BLaER1 treated with 17β-estradiol and CSF1 and Interleukin-3, amounts not matched to agents 10 nM and 100 nM (cell line): ENCODE measurements at regions not wholly inside any gene's neighbourhood (a gene's known extent, or its start where the extent isn't known, plus 50 kb on each side); places are given as distances from the start of the nearest gene placed in this dataset.
"Not testable (repeated sequence)": the region's sequence is repeated elsewhere in the genome, so short reads cannot be mapped to it uniquely, and the experiment has no call there.

ENCODE experiments used
- H3K27ac ChIP-seq, 11 experiments: shearing (Covaris generic); formaldehyde crosslinking; 2 replicates each; pipeline ENCODE4 v1.8.1; 2022
- H3K27me3 ChIP-seq, 11 experiments: shearing (Covaris generic); formaldehyde crosslinking; 2 replicates each; pipeline ENCODE4 v1.8.1; 2022
- H3K36me3 ChIP-seq, 11 experiments: shearing (Covaris generic); formaldehyde crosslinking; 2 replicates each; pipeline ENCODE4 v1.8.1; 2022
- H3K4me1 ChIP-seq, 10 experiments: shearing (Covaris generic); formaldehyde crosslinking; 2 replicates each; pipeline ENCODE4 v1.8.1; 2022
- H3K4me2 ChIP-seq, 11 experiments: shearing (Covaris generic); formaldehyde crosslinking; 2 replicates each; pipeline ENCODE4 v1.8.1; 2022
- H3K4me3 ChIP-seq, 10 experiments: shearing (Covaris generic); formaldehyde crosslinking; 2 replicates each; pipeline ENCODE4 v1.8.1; 2022
- H3K9ac ChIP-seq, 11 experiments: shearing (Covaris generic); formaldehyde crosslinking; 2 replicates each; pipeline ENCODE4 v1.8.1; 2022
- H3K9me3 ChIP-seq, 11 experiments: shearing (Covaris generic); formaldehyde crosslinking; replicated peaks in 1 of 11; 2 replicates each; pipeline ENCODE4 v1.8.1; 2022
- H4K20me1 ChIP-seq, 11 experiments: shearing (Covaris generic); formaldehyde crosslinking; 2 replicates each; pipeline ENCODE4 v1.8.1; 2022
- Cebpa-rat ChIP-seq, 11 experiments: shearing (Covaris generic); IDR thresholded peaks; 2 replicates each; pipeline ENCODE4 v1.8.1; 2022

DNA sequence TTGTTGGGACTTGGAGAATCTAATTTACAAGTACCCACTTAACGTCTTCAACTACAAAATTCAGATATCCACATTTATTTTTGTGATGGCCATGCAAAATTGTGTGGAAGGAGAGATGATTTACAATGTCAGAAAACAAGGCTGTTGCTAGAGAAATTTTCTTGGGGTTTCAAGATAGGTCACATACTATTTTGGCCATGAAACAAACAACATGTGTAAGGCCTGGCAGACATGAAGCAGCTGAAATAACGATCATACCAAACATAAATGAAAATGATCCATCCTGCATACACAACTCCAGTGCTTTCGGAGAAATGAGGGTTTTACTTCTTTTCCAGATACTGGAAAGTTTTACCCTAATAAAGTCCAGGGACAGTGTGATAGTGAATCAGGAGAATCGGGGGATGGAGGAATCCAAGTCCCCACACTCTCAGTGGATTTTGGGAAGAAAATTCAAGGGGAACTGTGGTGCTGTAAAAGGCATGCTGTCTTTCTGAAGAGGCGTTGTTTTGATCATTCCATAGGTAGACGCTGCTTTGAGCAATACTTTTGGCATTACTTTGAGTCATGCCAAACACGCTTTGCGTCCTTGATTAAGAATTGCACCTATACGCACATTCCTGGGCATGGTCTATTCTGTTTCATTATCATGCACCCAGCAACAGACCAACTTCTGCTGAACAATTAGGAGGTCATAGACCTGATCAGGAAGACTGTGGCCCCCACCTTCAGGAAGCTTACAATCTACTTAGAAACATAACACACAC is 79.4 kb downstream of the POU3F3 start:
- Histone ChIP-seq H3K4me2 (no peak overlapping the region), H3K36me3 (no peaks in the 10 kb centered on the region), H4K20me1 (no peaks in the 10 kb centered on the region), H3K4me1 (peaks cover 4 to 22% (median 19%) of the 10 kb centered on the region in 10 experiments), H3K9me3 (no peaks in the 10 kb centered on the region), H3K4me3 (no peak overlapping the region), H3K9ac (no peak overlapping the region), H3K27me3 (no peaks in the 10 kb centered on the region), H3K27ac (no peak overlapping the region)
- no peak for TF ChIP-seq Cebpa-rat (IDR thresholded peaks at IDR 0.05)

DNA sequence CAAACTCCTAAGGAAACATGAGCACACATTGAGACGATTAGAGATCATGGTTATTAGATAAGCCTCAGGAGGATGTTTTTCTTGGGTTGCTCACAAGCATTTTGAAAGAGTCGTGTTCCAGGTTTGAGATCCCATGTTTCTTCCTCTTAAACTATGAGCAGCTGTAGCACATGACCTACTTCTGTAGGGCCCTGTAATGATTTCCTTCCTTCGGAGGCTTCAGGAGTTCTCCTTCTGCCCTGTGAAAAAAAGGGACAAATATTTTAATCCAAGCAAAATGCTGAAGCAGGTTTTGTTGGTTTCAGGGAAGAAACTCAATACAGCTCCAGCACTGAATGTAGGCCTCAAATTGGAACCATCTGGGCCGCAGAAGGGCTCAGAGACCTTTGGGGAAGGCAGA is 82.6 kb downstream of the POU3F3 start:
- H3K36me3 ChIP-seq: no peaks in the 10 kb centered on the region

DNA sequence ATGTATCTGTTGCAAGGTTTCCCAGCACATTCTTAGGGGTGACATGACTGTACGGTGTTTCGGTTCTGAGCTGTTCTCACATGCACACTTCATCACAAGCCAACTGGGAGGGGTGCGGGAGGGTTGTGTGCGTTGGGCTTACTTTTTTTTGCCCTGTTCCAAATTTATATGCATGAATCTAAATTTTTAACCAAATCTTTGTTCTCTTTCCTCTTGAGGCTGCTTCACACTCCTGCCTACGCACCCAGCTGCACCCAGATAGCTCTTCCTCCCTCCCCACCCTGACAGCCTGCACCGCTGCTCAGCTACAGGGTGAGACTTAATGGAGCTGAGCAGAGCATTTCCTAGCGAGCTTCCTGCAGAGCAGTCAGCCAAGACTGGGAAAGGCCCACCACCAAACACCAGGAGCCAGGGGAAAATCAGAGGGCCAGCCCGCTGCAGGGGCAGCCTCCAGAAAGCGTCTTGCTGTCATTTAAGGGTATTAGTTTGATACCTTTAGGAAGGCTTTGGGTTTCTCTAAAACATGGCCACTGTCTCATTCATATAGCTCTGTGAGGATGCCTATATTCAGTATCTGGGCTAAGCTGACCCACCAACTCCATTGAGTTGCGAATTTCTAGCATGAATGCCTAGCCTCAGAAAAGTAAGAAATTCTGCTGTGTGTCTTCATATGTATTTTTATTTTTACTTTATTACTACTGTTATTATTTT is 84.5 kb downstream of the POU3F3 start:
- no peaks in the 10 kb centered on the region for H3K9me3 ChIP-seq
- no peak for TF ChIP-seq Cebpa-rat (IDR thresholded peaks at IDR 0.05)
- H3K4me3 ChIP-seq: peak overlapping the region in 3 of 10 experiments; percentile 10 to 20 (median 15); a peak in 4 of 20 replicates
- peaks cover 21 to 52% (median 44%) of the 10 kb centered on the region in 10 experiments for H3K4me1 ChIP-seq
- no peaks in the 10 kb centered on the region for H3K36me3 ChIP-seq
- peak overlapping the region; percentile 65 to 84 (median 76) for H3K4me2 ChIP-seq
- peak overlapping the region in 5 of 11 experiments; percentile 11 to 44 (median 19); a peak in 7 of 22 replicates for H3K9ac ChIP-seq
- H3K27me3 ChIP-seq: no peaks in the 10 kb centered on the region
- H3K27ac ChIP-seq: peak overlapping the region in 4 of 11 experiments; percentile 8 to 52 (median 32); a peak in 4 of 22 replicates
- H4K20me1 ChIP-seq: no peaks in the 10 kb centered on the region

More for the DNA sequence above, 82.6 kb downstream of the POU3F3 start:
- Histone ChIP-seq H3K4me2 (peak overlapping the region; percentile 0 to 84 (median 48); a peak in 19 of 22 replicates), H4K20me1 (no peaks in the 10 kb centered on the region), H3K4me3 (no peak overlapping the region), H3K27ac (no peak overlapping the region), H3K9me3 (no peaks in the 10 kb centered on the region), H3K4me1 (peaks cover 21 to 52% (median 44%) of the 10 kb centered on the region in 10 experiments), H3K9ac (no peak overlapping the region), H3K27me3 (no peaks in the 10 kb centered on the region)
- no peak for TF ChIP-seq Cebpa-rat (IDR thresholded peaks at IDR 0.05)

DNA sequence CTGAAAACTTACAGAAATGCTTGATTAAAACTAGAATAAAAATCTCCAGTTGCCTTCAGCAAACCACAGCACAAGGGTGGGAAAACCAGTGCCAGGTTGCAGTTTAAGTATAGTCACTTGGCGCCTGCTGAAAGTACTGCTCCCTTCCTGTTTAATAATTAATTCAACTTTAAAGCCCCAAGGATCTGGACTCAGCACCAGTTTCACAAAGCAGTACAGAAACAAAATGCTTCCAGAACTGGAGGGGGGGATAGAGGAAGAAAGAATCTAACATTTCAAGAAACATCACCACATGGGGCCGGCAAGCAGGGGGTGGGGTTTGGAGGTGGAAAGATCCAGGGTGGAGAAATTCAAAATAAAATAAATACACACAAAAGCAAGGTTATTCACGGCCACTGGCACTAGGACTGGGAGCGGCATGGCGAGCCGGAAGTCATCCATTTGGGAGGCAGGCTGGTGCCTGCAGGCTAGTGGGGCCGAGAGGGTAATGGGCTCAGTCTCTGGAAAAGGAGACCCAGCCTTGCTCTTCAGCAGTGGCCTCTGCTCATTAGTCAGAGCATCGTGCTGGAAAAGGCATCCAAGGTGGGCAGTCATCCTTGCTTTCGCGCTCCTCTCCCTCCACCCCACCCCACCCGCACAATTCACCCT is 85.8 kb downstream of the POU3F3 start:
- Histone ChIP-seq H3K4me3 (no peak overlapping the region), H3K9me3 (no peaks in the 10 kb centered on the region), H3K36me3 (no peaks in the 10 kb centered on the region), H4K20me1 (no peaks in the 10 kb centered on the region), H3K4me2 (peak overlapping the region; percentile 4 to 84 (median 73); a peak in 18 of 22 replicates), H3K9ac (no peak overlapping the region), H3K27ac (no peak overlapping the region), H3K4me1 (peaks cover 21 to 52% (median 44%) of the 10 kb centered on the region in 10 experiments), H3K27me3 (no peaks in the 10 kb centered on the region)
- no peak for TF ChIP-seq Cebpa-rat (IDR thresholded peaks at IDR 0.05)

DNA sequence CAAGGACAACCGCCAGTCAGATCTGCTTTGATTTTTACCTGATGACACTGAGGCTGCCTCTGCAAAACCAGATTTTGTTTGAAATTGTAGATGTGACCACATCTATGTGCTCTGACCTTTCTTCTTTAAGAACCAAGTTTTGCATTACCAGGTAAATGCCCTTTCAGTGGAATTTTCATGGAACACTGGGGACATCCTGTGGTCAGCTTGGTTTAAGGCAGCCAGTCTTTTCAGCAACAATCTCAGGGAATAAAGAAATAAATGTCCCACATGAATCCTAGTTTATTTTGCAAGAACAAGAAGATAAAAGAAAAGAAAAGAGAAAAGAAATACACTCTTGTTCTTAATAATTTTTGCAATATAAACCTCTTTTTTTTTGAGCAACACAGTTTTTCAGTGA is 90.6 kb downstream of the POU3F3 start:
- Histone ChIP-seq H3K27me3 (no peaks in the 10 kb centered on the region), H3K4me1 (peaks cover 6 to 19% (median 13%) of the 10 kb centered on the region in 10 experiments; a peak in 19 of 20 replicates), H3K9ac (no peak overlapping the region), H3K27ac (no peak overlapping the region), H3K4me3 (no peak overlapping the region), H3K36me3 (no peaks in the 10 kb centered on the region), H3K9me3 (no peaks in the 10 kb centered on the region), H3K4me2 (no peak overlapping the region), H4K20me1 (no peaks in the 10 kb centered on the region; a peak in 1 of 22 replicates)
- TF ChIP-seq Cebpa-rat (IDR thresholded peaks at IDR 0.05): no peak

DNA sequence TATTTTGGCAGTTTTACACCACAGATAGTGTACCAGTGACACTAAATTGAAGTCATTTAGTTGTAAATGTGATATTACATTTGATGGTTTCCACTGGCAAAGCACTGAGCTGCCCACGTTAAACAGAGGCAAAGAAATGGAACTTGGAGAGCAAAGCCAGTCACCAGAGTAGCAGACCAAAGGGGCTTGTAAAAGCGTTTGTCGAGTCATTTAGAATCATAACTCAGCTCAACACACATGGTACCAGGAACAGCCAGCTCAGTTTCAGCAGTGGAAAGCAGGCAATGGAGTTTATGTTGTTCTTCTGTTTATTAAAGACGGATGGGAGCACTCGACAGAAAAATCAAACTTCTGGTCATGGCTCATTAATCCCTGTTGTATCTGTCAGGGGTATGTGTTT is 91.2 kb downstream of the POU3F3 start:
- H3K4me2 ChIP-seq: no peak overlapping the region
- no peak for TF ChIP-seq Cebpa-rat (IDR thresholded peaks at IDR 0.05)

DNA sequence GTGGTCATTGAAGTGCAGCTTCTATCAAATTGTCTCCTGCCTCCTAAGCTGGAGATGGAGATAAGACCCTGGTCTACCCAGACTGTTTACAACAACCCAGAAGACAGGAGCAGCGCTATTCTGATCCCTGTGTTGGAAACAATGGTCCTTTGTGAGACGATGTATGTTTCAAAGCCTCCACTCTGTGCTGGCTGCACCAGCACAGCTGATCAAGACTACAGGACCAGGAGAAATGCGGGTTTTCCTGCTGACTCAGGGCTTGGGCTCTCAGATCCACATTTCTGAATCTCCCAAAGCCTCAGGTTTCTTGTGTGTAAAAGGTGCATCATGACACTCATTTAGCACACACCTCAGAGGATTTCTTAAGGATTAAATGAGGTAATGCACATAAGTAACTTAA is 92.0 kb downstream of the POU3F3 start:
- Histone ChIP-seq H3K4me3 (no peak overlapping the region), H4K20me1 (no peaks in the 10 kb centered on the region; a peak in 1 of 22 replicates), H3K27ac (no peak overlapping the region), H3K27me3 (no peaks in the 10 kb centered on the region), H3K9me3 (no peaks in the 10 kb centered on the region), H3K36me3 (no peaks in the 10 kb centered on the region), H3K4me2 (no peak overlapping the region), H3K4me1 (peaks cover 0 to 6% (median under 1%) of the 10 kb centered on the region in 10 experiments; a peak in 5 of 20 replicates), H3K9ac (no peak overlapping the region)
- TF ChIP-seq Cebpa-rat (IDR thresholded peaks at IDR 0.05): no peak

More for the DNA sequence above, 91.2 kb downstream of the POU3F3 start:
- no peak overlapping the region for H3K4me3 ChIP-seq
- H3K4me1 ChIP-seq: peaks cover 0 to 13% (median 7%) of the 10 kb centered on the region in 10 experiments; a peak in 14 of 20 replicates
- H3K9me3 ChIP-seq: no peaks in the 10 kb centered on the region
- no peak overlapping the region for H3K27ac ChIP-seq
- H3K36me3 ChIP-seq: no peaks in the 10 kb centered on the region
- H3K9ac ChIP-seq: no peak overlapping the region
- no peaks in the 10 kb centered on the region; a peak in 1 of 22 replicates for H4K20me1 ChIP-seq
- H3K27me3 ChIP-seq: no peaks in the 10 kb centered on the region

DNA sequence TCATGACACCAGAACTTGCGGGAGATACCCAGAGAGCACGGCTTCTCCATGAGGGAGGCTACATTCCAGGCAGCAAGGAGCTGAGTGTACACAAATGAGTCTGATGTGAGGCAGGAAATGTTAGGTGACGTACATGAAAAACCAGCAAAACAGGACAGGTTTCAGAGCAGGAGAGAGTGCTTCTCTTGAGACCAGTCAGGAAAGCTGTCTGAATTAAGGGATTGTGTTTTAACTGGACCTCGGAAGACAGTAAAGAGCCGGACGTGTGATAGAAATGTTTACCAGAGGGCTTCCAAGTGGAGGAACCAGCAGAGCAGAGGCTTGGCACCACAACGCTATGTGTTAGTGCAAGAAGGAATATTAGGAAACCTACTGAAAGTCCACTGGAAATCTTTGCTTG is 90.4 kb upstream of the MRPS9 start:
- not testable (repeated sequence) for H3K4me1 ChIP-seq, H4K20me1 ChIP-seq, H3K9ac ChIP-seq, H3K4me3 ChIP-seq, H3K27ac ChIP-seq, H3K36me3 ChIP-seq, H3K9me3 ChIP-seq, H3K27me3 ChIP-seq, H3K4me2 ChIP-seq

DNA sequence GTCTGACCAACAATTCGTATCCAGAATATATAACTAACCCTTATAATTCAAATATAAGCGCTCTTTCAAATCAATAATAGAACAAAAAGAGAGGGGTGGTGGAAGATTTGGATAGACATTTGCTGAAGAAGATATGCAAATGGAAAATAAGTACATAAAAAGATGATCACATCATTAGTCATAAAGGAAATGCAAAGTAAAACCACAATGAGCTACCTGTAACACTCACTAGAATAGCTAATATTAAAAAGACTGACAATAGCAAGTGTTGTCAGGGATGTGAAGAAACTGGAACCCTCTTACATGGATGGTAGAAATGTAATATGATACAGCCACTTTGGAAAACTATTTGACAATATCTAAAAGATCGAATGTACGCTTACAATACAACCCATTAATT is 84.9 kb upstream of the MRPS9 start:
- no peak overlapping the region for H3K4me2 ChIP-seq
- H3K4me3 ChIP-seq: no peak overlapping the region
- no peaks in the 10 kb centered on the region for H3K4me1 ChIP-seq
- H3K36me3 ChIP-seq: no peaks in the 10 kb centered on the region
- H3K27ac ChIP-seq: no peak overlapping the region
- no peaks in the 10 kb centered on the region for H3K27me3 ChIP-seq
- no peak for TF ChIP-seq Cebpa-rat (IDR thresholded peaks at IDR 0.05)
- no peak overlapping the region for H3K9ac ChIP-seq
- H4K20me1 ChIP-seq: no peaks in the 10 kb centered on the region
- peaks cover 0 to 4% (median 0%) of the 10 kb centered on the region in 11 experiments; a peak in 1 of 22 replicates for H3K9me3 ChIP-seq
